Neural cell (in vitro differentiated cells): ENCODE measurements at regions not wholly inside any gene's neighbourhood (a gene's known extent, or its start where the extent isn't known, plus 50 kb on each side); places are given as distances from the start of the nearest gene placed in this dataset.

Experiments
- H2AFZ ChIP-seq: fragments of 200-600, 300-800 bp; sonication (generic), shearing (Covaris generic); 2 replicates; pipeline ENCODE4 v1.6.0; 2014; ENCODE audit warnings: low read depth, mild to moderate bottlenecking, antibody characterized with exemption, low read length, moderate library complexity
- H3F3A ChIP-seq: fragments of 200-600 bp; shearing (Covaris generic); 2 replicates; pipeline ENCODE4 v1.6.1; 2016; ENCODE audit warnings: mild to moderate bottlenecking, moderate library complexity, mixed read lengths, antibody characterized with exemption, low read length; ENCODE audit not compliant: insufficient read depth, poor library complexity, severe bottlenecking
- H3K27ac ChIP-seq: fragments of 200-600, 300-800 bp; sonication (generic), shearing (Covaris generic); 2 replicates; pipeline ENCODE4 v1.5.1; 2014; ENCODE audit warnings: mild to moderate bottlenecking, low read length, moderate library complexity
- H3K27me3 ChIP-seq: fragments of 300-800, 200-600 bp; sonication (generic), shearing (Covaris generic); 2 replicates; pipeline ENCODE4 v1.6.0; 2014; ENCODE audit warnings: mild to moderate bottlenecking, low read depth, low read length, moderate library complexity; ENCODE audit not compliant: insufficient read depth
- H3K36me3 ChIP-seq: fragments of 300-800, 200-600 bp; sonication (generic), shearing (Covaris generic); 2 replicates; pipeline ENCODE4 v1.5.1; 2014; ENCODE audit warnings: mild to moderate bottlenecking, antibody characterized with exemption, low read length, moderate library complexity; ENCODE audit not compliant: insufficient read depth
- H3K4me2 ChIP-seq: fragments of 300-800, 200-600 bp; sonication (generic), shearing (Covaris generic); 2 replicates; pipeline ENCODE4 v1.6.0; 2014; ENCODE audit warnings: mild to moderate bottlenecking, low read length
- H3K4me3 ChIP-seq: fragments of 300-800, 200-600 bp; sonication (generic), shearing (Covaris generic); 2 replicates; pipeline ENCODE4 v1.5.1; 2014; ENCODE audit warnings: mild to moderate bottlenecking, low read length, moderate library complexity
- H3K79me2 ChIP-seq: fragments of 200-600 bp; shearing (Covaris generic); replicated peaks from 2 replicates; pipeline ENCODE4 v1.6.0; 2014; ENCODE audit warnings: mild to moderate bottlenecking, low read length, moderate library complexity; ENCODE audit not compliant: insufficient read depth
- H3K9ac ChIP-seq: fragments of 300-800, 200-600 bp; sonication (generic), shearing (Covaris generic); 2 replicates; pipeline ENCODE4 v1.6.1; 2016; ENCODE audit warnings: mild to moderate bottlenecking, low read length, mixed read lengths
- H3K9me2 ChIP-seq: fragments of 200-600 bp; shearing (Covaris generic); 2 replicates; pipeline ENCODE4 v1.6.1; 2016; ENCODE audit warnings: mild to moderate bottlenecking, low read length, mixed read lengths; ENCODE audit not compliant: insufficient read depth
- H3K9me3 ChIP-seq: fragments of 200-600, 300-800 bp; sonication (generic), shearing (Covaris generic); 2 replicates; pipeline ENCODE4 v1.6.1; 2016; ENCODE audit warnings: mild to moderate bottlenecking, mixed run types, low read length, moderate library complexity, mixed read lengths
- H4K20me1 ChIP-seq: fragments of 200-600 bp; shearing (Covaris generic); 2 replicates; pipeline ENCODE4 v1.6.1; 2016; ENCODE audit warnings: mild to moderate bottlenecking, mixed run types; ENCODE audit not compliant: insufficient read depth
- EP300 ChIP-seq: fragments of 450-650 bp; conservative IDR thresholded peaks from 2 replicates; pipeline ENCODE4 v1.6.1; 2014; ENCODE audit warnings: antibody characterized with exemption, mild to moderate bottlenecking, moderate library complexity; ENCODE audit not compliant: poor library complexity, severe bottlenecking
- EZH2 ChIP-seq: fragments of 200-600, 300-800 bp; shearing (Covaris generic), sonication (generic); IDR thresholded peaks from 2 replicates; pipeline ENCODE4 v1.6.1; 2014; ENCODE audit warnings: antibody characterized with exemption, low read length, borderline replicate concordance, mild to moderate bottlenecking; ENCODE audit not compliant: insufficient read depth, poor library complexity, severe bottlenecking
- MXI1 ChIP-seq: fragments of 450-650 bp; conservative IDR thresholded peaks from 2 replicates; pipeline ENCODE4 v1.6.1; 2014; ENCODE audit warnings: antibody characterized with exemption, mild to moderate bottlenecking; ENCODE audit not compliant: poor library complexity, severe bottlenecking
- POLR2AphosphoS5 ChIP-seq: IDR thresholded peaks from 2 replicates; pipeline ENCODE4 v1.6.1; 2012
- RAD21 ChIP-seq: fragments of 450-650 bp; conservative IDR thresholded peaks from 2 replicates; pipeline ENCODE4 v1.6.1; 2014; ENCODE audit warnings: antibody characterized with exemption, mild to moderate bottlenecking, moderate library complexity
- SMC3 ChIP-seq: fragments of 450-650 bp; conservative IDR thresholded peaks from 2 replicates; pipeline ENCODE4 v1.6.1; 2014; ENCODE audit warnings: antibody characterized with exemption, mild to moderate bottlenecking, moderate library complexity; ENCODE audit not compliant: poor library complexity
- TAF1 ChIP-seq: IDR thresholded peaks from 2 replicates; pipeline ENCODE4 v1.6.1; 2012; ENCODE audit warnings: low read depth
- TF ChIP-seq, protein P1 (sequence below): fragments of 450-650 bp; IDR thresholded peaks from 2 replicates; pipeline ENCODE4 v1.5.1; 2014; ENCODE audit warnings: antibody characterized with exemption, mild to moderate bottlenecking, moderate library complexity; ENCODE audit not compliant: poor library complexity, severe bottlenecking
- TF ChIP-seq, protein P2 (sequence below): IDR thresholded peaks from 2 replicates; pipeline ENCODE4 v1.6.1; 2012; ENCODE audit warnings: borderline replicate concordance

DNA sequence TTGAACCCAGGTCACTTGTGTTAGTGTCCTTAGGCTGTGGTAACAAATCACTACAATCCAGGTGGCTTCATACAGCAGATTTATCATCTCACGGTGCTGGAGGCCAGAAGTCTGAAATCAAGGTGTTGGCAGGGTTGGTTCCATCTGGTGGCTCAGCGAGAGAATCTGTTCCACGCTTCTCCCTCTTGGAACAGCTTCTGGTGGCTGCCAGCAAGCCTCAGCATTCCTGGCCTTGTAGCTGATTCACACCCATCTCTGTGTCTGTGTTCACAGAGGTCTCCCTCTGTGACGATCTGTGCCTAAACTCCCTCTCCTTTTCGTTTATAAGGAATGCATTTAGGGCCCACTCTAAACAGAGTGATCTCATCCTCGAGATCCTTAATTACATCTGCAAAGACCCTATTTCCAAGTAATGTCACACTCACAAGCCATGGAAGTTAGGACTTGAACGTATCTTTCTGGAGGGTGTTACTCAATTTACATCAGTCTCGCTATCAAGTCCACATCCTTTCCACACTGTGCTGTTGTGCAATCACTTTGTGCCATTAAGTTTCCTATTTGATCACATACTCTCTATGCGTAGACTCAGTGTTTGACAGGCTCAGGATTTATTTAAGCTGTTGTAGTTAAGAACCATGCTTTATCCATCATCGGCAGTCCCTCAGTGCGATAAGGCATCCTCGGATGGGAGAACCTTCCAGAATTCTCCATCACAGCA, 164.4 kb downstream of the SOCS6 start:
- H3K27me3 ChIP-seq = no peaks in the 10 kb centered on the region
- no peaks in the 10 kb centered on the region for H4K20me1 ChIP-seq
- H3F3A ChIP-seq = no peaks in the 10 kb centered on the region
- no peak for TF ChIP-seq TAF1
- no peak for TF ChIP-seq MXI1
- TF ChIP-seq POLR2AphosphoS5 = no peak
- TF ChIP-seq EZH2 = no peak
- TF ChIP-seq RAD21 = no peak
- TF ChIP-seq, protein P1, sequence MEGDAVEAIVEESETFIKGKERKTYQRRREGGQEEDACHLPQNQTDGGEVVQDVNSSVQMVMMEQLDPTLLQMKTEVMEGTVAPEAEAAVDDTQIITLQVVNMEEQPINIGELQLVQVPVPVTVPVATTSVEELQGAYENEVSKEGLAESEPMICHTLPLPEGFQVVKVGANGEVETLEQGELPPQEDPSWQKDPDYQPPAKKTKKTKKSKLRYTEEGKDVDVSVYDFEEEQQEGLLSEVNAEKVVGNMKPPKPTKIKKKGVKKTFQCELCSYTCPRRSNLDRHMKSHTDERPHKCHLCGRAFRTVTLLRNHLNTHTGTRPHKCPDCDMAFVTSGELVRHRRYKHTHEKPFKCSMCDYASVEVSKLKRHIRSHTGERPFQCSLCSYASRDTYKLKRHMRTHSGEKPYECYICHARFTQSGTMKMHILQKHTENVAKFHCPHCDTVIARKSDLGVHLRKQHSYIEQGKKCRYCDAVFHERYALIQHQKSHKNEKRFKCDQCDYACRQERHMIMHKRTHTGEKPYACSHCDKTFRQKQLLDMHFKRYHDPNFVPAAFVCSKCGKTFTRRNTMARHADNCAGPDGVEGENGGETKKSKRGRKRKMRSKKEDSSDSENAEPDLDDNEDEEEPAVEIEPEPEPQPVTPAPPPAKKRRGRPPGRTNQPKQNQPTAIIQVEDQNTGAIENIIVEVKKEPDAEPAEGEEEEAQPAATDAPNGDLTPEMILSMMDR = no peak
- no peak for TF ChIP-seq SMC3
- TF ChIP-seq, protein P2, sequence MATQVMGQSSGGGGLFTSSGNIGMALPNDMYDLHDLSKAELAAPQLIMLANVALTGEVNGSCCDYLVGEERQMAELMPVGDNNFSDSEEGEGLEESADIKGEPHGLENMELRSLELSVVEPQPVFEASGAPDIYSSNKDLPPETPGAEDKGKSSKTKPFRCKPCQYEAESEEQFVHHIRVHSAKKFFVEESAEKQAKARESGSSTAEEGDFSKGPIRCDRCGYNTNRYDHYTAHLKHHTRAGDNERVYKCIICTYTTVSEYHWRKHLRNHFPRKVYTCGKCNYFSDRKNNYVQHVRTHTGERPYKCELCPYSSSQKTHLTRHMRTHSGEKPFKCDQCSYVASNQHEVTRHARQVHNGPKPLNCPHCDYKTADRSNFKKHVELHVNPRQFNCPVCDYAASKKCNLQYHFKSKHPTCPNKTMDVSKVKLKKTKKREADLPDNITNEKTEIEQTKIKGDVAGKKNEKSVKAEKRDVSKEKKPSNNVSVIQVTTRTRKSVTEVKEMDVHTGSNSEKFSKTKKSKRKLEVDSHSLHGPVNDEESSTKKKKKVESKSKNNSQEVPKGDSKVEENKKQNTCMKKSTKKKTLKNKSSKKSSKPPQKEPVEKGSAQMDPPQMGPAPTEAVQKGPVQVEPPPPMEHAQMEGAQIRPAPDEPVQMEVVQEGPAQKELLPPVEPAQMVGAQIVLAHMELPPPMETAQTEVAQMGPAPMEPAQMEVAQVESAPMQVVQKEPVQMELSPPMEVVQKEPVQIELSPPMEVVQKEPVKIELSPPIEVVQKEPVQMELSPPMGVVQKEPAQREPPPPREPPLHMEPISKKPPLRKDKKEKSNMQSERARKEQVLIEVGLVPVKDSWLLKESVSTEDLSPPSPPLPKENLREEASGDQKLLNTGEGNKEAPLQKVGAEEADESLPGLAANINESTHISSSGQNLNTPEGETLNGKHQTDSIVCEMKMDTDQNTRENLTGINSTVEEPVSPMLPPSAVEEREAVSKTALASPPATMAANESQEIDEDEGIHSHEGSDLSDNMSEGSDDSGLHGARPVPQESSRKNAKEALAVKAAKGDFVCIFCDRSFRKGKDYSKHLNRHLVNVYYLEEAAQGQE = no peak
- TF ChIP-seq EP300 = no peak
- no peak overlapping the region for H3K4me2 ChIP-seq
- no peak overlapping the region for H3K9ac ChIP-seq
- no peak overlapping the region for H2AFZ ChIP-seq
- H3K79me2 ChIP-seq = no peaks in the 10 kb centered on the region
- no peaks in the 10 kb centered on the region for H3K9me3 ChIP-seq
- no peaks in the 10 kb centered on the region for H3K9me2 ChIP-seq
- no peaks in the 10 kb centered on the region for H3K36me3 ChIP-seq
- H3K4me3 ChIP-seq = no peak overlapping the region
- no peak overlapping the region for H3K27ac ChIP-seq

DNA sequence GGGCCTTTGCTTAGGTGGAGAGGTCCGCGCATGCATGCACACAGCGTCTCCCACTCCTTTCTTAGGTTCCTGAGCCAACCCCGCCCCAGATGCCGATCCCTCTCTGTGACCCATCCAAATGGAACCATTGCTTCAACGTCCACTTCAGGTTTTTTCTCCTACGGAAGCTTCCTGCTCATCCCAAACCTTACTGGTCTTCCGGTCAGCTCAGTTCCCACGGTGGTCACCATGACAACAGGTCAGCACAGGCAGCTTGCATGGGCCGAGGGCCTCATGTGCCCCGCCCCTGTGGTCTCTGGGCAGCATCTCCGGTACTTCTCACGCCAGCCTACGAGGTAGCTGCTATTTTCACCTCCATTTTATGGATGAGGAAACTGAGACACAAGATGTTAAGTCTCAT, 163.7 kb downstream of the SOCS6 start:
- Histone ChIP-seq H3K9ac (no peak overlapping the region), H3K9me2 (no peaks in the 10 kb centered on the region), H3F3A (no peaks in the 10 kb centered on the region), H3K27ac (no peak overlapping the region), H3K79me2 (no peaks in the 10 kb centered on the region), H3K4me3 (no peak overlapping the region), H3K36me3 (no peaks in the 10 kb centered on the region), H4K20me1 (no peaks in the 10 kb centered on the region), H3K9me3 (no peaks in the 10 kb centered on the region), H3K27me3 (no peaks in the 10 kb centered on the region), H3K4me2 (no peak overlapping the region), H2AFZ (no peak overlapping the region)
- TF ChIP-seq RAD21 = no peak
- no peak for TF ChIP-seq TAF1
- TF ChIP-seq, protein P1 = no peak
- no peak for TF ChIP-seq SMC3
